Bronchial epithelial cell (primary cell): ENCODE measurements at regions not wholly inside any gene's neighbourhood (a gene's known extent, or its start where the extent isn't known, plus 50 kb on each side); places are given as distances from the start of the nearest gene placed in this dataset.

Experiments
- DNase-seq: peaks from one replicate; pipeline ENCODE4 v3.0.0-alpha.2; 2010; ENCODE audit warnings: low read depth
- FAIRE-seq: peaks from 2 replicates; lab custom pipeline; 2011; peaks lifted over from hg19 to GRCh38; lab: Jason Lieb, UNC
- H3K27me3 ChIP-seq: 2 replicates; pipeline ENCODE4 v1.5.1; 2011; ENCODE audit warnings: low read length; ENCODE audit not compliant: control insufficient read depth, insufficient read depth
- H3K36me3 ChIP-seq: 2 replicates; pipeline ENCODE4 v1.5.1; 2011; ENCODE audit warnings: low read length; ENCODE audit not compliant: control insufficient read depth, insufficient read depth
- H3K4me3 ChIP-seq: 2 replicates; pipeline ENCODE4 v1.5.1; 2011; ENCODE audit warnings: mild to moderate bottlenecking, low read depth, low read length, control low read depth
- CTCF ChIP-seq: IDR thresholded peaks from 2 replicates; pipeline ENCODE4 v1.5.1; 2011; ENCODE audit warnings: mild to moderate bottlenecking, moderate library complexity, low read length, control low read depth, inconsistent platforms; ENCODE audit not compliant: insufficient read depth, severe bottlenecking

- Histone ChIP-seq H3K27me3 (peaks cover 8% of the 10 kb centered on the region), H3K36me3 (no peaks in the 10 kb centered on the region), H3K4me3 (no peak overlapping the region)
- no peak for FAIRE-seq
- DNase-seq = no peak
- no peak for TF ChIP-seq CTCF
Measured at GRCh38 chr5:1652873-1653697, 129.3 kb upstream of the LPCAT1 start.

- Histone ChIP-seq H3K4me3 (no peak overlapping the region), H3K36me3 (no peaks in the 10 kb centered on the region), H3K27me3 (peaks cover 8% of the 10 kb centered on the region)
- FAIRE-seq (no peak), DNase-seq (no peak)
- TF ChIP-seq CTCF = no peak
Measured at GRCh38 chr5:1651971-1652872, 128.5 kb upstream of the LPCAT1 start.

- no peaks in the 10 kb centered on the region for H3K36me3 ChIP-seq
- FAIRE-seq = no peak
Measured at GRCh38 chr5:1651250-1651649, 127.5 kb upstream of the LPCAT1 start.

GRCh38 chr5:1649554-1649953 lies 125.8 kb upstream of the LPCAT1 start:
- peaks cover 14% of the 10 kb centered on the region for H3K27me3 ChIP-seq
- TF ChIP-seq CTCF = no peak
- no peak for DNase-seq
- no peaks in the 10 kb centered on the region for H3K36me3 ChIP-seq
- no peak for FAIRE-seq
- H3K4me3 ChIP-seq = no peak overlapping the region

More at GRCh38 chr5:1651250-1651649, 127.5 kb upstream of the LPCAT1 start:
- no peak for DNase-seq
- Histone ChIP-seq H3K27me3 (peaks cover 8% of the 10 kb centered on the region), H3K4me3 (no peak overlapping the region)
- TF ChIP-seq CTCF = no peak

- Histone ChIP-seq H3K27me3 (peaks cover 20% of the 10 kb centered on the region), H3K36me3 (no peaks in the 10 kb centered on the region), H3K4me3 (no peak overlapping the region)
- FAIRE-seq (no peak), DNase-seq (no peak)
- TF ChIP-seq CTCF = no peak
Measured at GRCh38 chr5:1648806-1649205, 125.0 kb upstream of the LPCAT1 start.
